Loucy (cell line): ENCODE measurements at regions not wholly inside any gene's neighbourhood (a gene's known extent, or its start where the extent isn't known, plus 50 kb on each side); places are given as distances from the start of the nearest gene placed in this dataset.

Source experiments
- EZH2phosphoT487 ChIP-seq: fragments of 200-600 bp; IDR thresholded peaks from 2 replicates; pipeline ENCODE4 v1.6.1; 2018; ENCODE audit warnings: antibody characterized with exemption, mild to moderate bottlenecking, moderate library complexity, borderline replicate concordance
- TF ChIP-seq, protein P1 (sequence below): fragments of 200-600 bp; sonication (generic); conservative IDR thresholded peaks from 2 replicates; pipeline ENCODE4 v1.5.1; 2014; ENCODE audit warnings: mild to moderate bottlenecking, antibody characterized with exemption, low read length

- TF ChIP-seq, protein P1, sequence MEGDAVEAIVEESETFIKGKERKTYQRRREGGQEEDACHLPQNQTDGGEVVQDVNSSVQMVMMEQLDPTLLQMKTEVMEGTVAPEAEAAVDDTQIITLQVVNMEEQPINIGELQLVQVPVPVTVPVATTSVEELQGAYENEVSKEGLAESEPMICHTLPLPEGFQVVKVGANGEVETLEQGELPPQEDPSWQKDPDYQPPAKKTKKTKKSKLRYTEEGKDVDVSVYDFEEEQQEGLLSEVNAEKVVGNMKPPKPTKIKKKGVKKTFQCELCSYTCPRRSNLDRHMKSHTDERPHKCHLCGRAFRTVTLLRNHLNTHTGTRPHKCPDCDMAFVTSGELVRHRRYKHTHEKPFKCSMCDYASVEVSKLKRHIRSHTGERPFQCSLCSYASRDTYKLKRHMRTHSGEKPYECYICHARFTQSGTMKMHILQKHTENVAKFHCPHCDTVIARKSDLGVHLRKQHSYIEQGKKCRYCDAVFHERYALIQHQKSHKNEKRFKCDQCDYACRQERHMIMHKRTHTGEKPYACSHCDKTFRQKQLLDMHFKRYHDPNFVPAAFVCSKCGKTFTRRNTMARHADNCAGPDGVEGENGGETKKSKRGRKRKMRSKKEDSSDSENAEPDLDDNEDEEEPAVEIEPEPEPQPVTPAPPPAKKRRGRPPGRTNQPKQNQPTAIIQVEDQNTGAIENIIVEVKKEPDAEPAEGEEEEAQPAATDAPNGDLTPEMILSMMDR, result no peak
- no peak for TF ChIP-seq EZH2phosphoT487
Measured at GRCh38 chr11:37978647-37979046, 1380.6 kb upstream of the RAG2 start.
